ENCODE measurements at regions not wholly inside any gene's neighbourhood (a gene's known extent, or its start where the extent isn't known, plus 50 kb on each side); places are given as distances from the start of the nearest gene placed in this dataset.

DNA sequence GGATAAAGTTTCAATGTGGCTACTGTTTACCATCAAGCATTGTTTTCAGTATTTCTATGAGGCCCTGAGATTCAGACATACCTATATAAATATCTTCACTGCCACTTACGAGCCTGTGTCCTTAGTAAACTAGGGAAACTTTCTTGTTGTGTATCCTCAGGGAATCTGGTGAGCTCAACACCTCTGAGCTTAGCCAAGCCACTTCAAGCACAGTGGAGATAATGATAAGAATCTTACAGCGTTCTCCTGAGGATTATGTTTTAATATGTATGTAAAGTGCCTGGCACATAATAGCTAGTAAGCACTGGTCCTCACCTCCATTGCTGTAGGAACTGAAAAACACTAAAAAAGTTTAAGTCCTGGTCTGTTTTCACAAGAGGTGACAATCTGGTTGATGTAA lies 268.3 kb downstream of the SKIDA1 start:
- no peak overlapping the region for H3K27ac ChIP-seq
- WGBS, 5 donors, result 82 to 90% (median 88%) methylated on average over 2 of the region's 2 CpGs

GRCh38 chr10:21249435-21249834 lies 276.0 kb downstream of the SKIDA1 start:
- 83 to 97% (median 93%) methylated on average over 1 of the region's 1 CpG for WGBS, 5 donors
- Histone ChIP-seq H3K27me3 (replicated peaks in 1 of 7) (no peaks in the 10 kb centered on the region), H3K27ac (no peak overlapping the region), H3K36me3 (no peaks in the 10 kb centered on the region), H3K4me3 (no peak overlapping the region), H3K9me3 (no peaks in the 10 kb centered on the region), H3K4me1 (no peaks in the 10 kb centered on the region)
- no peak for DNase-seq
- TF ChIP-seq CTCF (IDR thresholded peaks at IDR 0.05 in 8 of 11, conservative IDR thresholded peaks at IDR 0.05 in 3 of 11) (no peak), POLR2A (IDR thresholded peaks at IDR 0.05) (no peak), POLR2AphosphoS5 (IDR thresholded peaks at IDR 0.05) (no peak)
- intact Hi-C loops (cut with DNase I; ENCODE audit: low total_unique reads), result no loop called here

More for the DNA sequence above, 268.3 kb downstream of the SKIDA1 start:
- no peaks in the 10 kb centered on the region for H3K27me3 ChIP-seq (replicated peaks in 1 of 7)
- intact Hi-C loops (cut with DNase I; ENCODE audit: low total_unique reads), result no loop called here
- no peaks in the 10 kb centered on the region for H3K9me3 ChIP-seq
- H3K36me3 ChIP-seq, result no peaks in the 10 kb centered on the region
- H3K4me1 ChIP-seq, result no peaks in the 10 kb centered on the region
- no peak for DNase-seq
- no peak for TF ChIP-seq POLR2AphosphoS5 (IDR thresholded peaks at IDR 0.05)
- no peak for TF ChIP-seq CTCF (IDR thresholded peaks at IDR 0.05 in 8 of 11, conservative IDR thresholded peaks at IDR 0.05 in 3 of 11)
- no peak for TF ChIP-seq POLR2A (IDR thresholded peaks at IDR 0.05)
- no peak overlapping the region for H3K4me3 ChIP-seq

- 73 to 100% (median 88%) methylated on average over 1 of the region's 1 CpG for WGBS, 5 donors
- intact Hi-C loops (cut with DNase I; ENCODE audit: low total_unique reads), result no loop called here
- Histone ChIP-seq H3K4me1 (no peaks in the 10 kb centered on the region), H3K27ac (no peak overlapping the region), H3K36me3 (no peaks in the 10 kb centered on the region), H3K4me3 (no peak overlapping the region), H3K27me3 (replicated peaks in 1 of 7) (no peaks in the 10 kb centered on the region), H3K9me3 (no peaks in the 10 kb centered on the region)
- no peak for DNase-seq
- TF ChIP-seq CTCF (IDR thresholded peaks at IDR 0.05 in 8 of 11, conservative IDR thresholded peaks at IDR 0.05 in 3 of 11) (no peak), POLR2AphosphoS5 (IDR thresholded peaks at IDR 0.05) (no peak), POLR2A (IDR thresholded peaks at IDR 0.05) (no peak)
Observed at GRCh38 chr10:21247592-21247991, 277.9 kb downstream of the SKIDA1 start.

DNA sequence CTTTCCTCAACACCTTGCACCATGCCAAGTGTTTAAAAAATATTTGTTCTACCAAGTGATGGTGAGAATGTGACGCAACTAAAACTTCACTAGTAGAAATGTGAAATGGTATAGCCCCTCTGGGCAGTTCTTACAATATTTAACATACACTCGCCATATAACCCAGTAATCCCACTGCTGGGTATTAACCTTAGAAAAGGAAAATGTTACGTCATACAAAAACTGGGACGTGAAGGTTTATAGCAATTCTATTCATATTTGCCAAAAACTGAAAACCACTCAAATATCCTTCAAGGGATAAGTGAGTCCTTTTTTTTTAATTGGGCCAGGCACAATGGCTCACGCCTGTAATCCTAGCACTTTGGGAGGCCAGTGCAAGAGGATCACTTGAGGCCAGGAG lies 279.3 kb downstream of the SKIDA1 start:
- intact Hi-C loops (cut with DNase I; ENCODE audit: low total_unique reads), result no loop called here

More for the DNA sequence above, 279.3 kb downstream of the SKIDA1 start:
- H3K4me3 ChIP-seq, result no peak overlapping the region
- no peak overlapping the region for H3K27ac ChIP-seq
- H3K4me1 ChIP-seq, result no peaks in the 10 kb centered on the region
- H3K36me3 ChIP-seq, result no peaks in the 10 kb centered on the region
- no peak for TF ChIP-seq POLR2AphosphoS5 (IDR thresholded peaks at IDR 0.05)
- TF ChIP-seq CTCF (IDR thresholded peaks at IDR 0.05 in 8 of 11, conservative IDR thresholded peaks at IDR 0.05 in 3 of 11), result no peak
- WGBS, 5 donors, result 88 to 96% (median 92%) methylated on average over 5 of the region's 5 CpGs
- no peaks in the 10 kb centered on the region for H3K27me3 ChIP-seq (replicated peaks in 1 of 7)
- no peaks in the 10 kb centered on the region for H3K9me3 ChIP-seq
- no peak for DNase-seq
